Skeletal muscle cell (primary cell): ENCODE measurements at regions not wholly inside any gene's neighbourhood (a gene's known extent, or its start where the extent isn't known, plus 50 kb on each side); places are given as distances from the start of the nearest gene placed in this dataset.

Source experiments
- DNase-seq: peaks from one replicate; pipeline ENCODE4 v3.0.0-alpha.2; 2010; ENCODE audit warnings: low read depth
- H3K4me3 ChIP-seq: 2 replicates; pipeline ENCODE4 v1.5.1; 2011; ENCODE audit warnings: low read depth, mild to moderate bottlenecking, control low read depth, low read length, moderate library complexity

DNA sequence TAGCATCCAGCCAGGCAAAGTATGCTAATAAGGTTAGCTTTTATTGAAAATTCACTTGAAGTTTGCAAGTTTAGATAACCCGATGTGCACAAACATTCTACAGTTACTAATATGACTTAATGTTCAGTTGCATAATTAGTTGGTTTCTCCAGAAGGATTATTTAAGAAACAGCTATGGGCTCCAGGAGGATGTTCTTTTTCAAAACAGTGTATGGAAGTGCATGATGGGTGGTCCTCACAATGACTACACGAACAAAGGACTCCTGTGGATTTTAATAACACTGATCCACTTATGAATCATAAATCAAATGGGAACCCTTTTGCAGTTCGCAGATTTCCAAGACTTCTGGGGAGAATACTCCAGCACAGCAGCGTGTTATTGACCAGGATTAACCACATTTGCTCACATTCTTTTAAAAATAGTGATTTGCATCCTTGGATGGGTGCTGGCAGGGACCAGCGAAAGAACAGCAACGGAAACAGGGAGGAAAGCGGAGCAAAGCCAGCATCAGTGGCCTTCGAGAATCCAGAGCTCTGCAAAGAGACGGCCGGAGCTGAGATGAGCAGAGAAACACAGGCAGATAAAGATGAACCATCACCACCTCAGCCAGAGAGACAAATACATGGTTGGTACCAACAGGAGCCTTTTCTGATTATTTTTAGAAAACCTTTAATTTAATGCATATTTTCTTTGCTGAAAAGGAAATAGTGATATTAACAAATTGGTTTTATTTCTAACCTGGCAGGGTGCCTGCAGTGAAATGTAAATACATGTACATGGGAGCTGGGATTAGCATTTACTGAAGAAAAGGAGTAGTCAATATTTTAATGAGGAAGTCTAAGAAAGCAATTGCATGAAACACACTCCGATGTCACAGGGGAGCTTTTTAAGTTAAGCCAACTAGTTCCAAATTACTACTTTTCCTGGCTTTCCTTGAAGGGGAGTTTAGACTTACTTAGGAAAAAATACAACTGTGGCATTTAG, 623.2 kb upstream of the ZFHX3 start:
- H3K4me3 ChIP-seq, result no peak overlapping the region
- no peak for DNase-seq

DNA sequence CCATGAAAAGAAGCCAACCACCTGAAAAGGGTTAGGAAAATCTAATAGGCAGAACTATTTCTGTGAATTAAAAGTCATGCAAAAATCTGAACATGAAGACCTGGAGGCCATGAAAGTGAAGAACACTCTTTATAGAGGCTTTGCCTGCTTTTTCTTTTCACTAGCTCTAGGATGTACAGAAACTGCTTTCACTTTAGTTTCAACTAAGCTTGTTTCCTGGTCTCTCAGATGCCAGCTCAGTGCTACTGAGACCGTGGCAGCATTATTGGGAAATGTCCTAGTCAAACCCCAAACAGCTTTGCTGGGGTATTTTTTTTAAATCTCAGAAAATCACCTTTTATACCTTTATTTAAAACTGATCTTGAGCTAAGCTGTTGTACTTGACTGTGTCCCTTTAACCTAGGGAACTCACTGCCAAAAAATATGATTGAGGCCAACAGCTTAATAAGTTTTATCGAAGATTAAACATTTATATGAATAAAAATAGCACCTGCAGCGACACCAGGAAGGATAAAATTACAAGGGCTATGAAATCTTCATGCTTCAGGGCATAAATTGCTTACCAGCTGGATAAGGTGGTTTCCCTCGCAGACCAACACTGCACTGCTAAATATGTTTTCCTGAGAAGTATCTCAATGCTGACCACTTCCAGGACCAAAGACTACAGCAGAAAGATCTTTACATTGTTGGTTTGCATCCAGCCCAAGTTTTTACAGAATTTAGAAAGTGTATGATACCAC, 621.8 kb upstream of the ZFHX3 start:
- no peak for DNase-seq
- H3K4me3 ChIP-seq, result no peak overlapping the region

DNA sequence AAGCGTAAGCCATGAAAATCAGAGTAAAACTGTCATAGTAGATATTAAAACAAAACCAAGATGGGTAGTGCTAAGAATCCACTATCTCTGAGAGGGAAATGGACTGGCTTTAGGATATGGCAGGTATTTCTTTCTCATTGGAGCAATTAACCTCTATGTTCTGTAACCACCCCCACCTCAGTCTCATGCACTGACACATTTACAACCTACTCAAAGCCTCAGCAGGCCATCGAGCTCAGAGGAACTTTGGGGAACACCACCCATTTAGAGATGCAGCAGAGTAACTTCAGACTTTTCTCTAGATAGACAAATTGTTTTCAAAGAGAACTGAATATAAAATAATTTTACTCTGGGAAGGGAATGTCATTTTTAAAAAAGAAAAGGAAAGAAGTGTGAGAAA, 615.8 kb upstream of the ZFHX3 start:
- DNase-seq, result no peak
- no peak overlapping the region for H3K4me3 ChIP-seq

DNA sequence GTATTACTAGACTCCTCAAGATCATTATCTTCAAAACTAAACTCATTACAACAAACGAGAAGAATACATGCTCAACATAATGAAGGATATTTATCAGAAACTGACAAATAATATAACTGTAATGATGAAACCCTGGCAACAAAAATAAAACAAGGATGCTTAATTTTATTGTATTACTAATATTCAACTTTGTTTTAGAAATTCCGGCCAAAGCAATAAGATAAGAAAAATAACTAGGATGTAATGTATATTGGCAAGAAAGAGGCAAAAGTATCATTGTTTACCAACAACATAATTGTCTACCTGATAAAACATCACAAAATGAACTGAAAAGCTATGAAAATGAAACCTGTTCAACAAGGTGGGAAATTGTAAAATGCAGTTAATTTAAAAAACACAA, 588.3 kb upstream of the ZFHX3 start:
- DNase-seq, result no peak
- no peak overlapping the region for H3K4me3 ChIP-seq

DNA sequence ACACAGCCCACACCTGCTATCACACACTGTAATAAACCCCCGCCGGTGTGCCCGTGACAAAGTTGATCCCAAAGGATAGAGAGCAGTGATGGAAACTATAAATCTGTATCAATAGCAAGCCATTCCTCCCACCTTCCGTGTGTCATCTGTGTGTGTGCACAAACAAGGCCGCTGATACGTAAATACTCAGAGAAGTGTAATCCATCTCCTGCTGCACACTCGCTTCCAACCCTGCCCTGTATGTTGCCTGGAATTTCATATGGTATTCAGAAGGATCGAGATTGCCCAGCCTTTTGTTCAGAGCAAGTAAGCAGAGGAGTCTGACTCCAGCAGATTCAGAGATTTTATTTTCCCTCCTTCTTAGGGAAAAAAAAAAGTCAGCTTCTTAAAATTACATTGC, 581.1 kb upstream of the ZFHX3 start:
- no peak for DNase-seq
- no peak overlapping the region for H3K4me3 ChIP-seq

DNA sequence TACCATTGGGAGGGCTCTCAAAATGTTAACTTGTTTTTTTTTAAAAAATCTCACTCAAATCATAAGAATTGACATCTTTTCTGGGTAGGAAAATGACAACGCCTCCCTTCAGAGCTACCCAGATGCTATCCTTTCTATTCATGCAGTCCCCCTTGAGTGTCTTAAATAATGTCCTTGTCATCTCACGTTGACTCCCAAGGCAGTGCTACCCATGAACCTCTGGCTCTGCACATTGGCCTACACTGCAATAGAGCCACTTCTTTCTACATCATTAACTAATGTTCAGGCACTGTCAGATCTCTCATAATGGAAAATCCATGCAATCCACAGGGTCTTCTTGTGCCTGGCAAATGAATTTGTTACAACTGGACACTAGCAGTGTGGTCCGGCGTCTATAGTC, 569.8 kb upstream of the ZFHX3 start:
- no peak overlapping the region for H3K4me3 ChIP-seq
- no peak for DNase-seq

DNA sequence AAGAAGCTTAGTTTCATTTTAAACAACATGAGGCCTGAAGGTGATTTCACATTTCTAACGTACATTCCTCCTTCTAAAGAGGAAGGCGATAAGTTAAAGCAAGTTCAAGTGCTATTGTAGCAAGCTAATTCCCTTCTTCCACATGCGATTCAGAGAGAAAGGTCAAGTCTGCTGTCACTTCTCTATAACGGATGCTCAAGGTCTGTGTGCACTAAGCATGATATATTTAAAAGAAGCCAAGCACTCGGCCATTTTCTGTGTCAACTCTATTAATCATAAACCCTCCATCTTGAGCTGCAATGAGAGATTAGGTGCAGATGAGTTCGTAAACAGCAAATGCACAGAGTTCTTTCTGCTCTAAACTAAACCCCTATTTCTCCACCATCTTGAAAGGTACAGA, 568.8 kb upstream of the ZFHX3 start:
- no peak for DNase-seq
- no peak overlapping the region for H3K4me3 ChIP-seq

DNA sequence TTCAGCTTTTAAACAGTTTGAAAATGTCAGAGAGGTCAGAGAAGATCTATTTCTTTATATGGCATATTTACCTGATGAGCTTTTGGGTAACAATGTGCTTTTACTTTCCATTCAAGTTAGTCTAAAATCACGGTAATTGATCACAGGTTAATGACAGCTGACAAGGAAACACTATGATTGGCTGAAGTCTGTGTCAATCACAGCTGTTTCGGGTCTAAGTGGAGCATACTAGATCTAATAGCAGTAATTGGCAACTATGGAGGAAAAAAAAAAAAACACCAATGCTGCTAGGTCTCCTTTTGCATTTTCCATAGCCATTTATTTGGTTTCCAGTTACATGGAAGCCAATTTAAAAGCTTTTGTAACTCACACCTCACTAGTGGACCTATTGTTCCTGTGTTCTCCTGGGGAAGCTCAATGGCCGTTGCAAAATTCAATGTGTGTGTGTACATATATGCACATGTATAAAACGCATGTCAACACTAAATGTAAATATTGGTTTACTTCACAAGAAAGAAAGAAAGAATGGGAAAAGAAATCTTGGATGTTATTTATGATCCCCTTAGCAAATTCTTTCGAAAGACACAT, 568.3 kb upstream of the ZFHX3 start:
- no peak for DNase-seq
- H3K4me3 ChIP-seq, result no peak overlapping the region

DNA sequence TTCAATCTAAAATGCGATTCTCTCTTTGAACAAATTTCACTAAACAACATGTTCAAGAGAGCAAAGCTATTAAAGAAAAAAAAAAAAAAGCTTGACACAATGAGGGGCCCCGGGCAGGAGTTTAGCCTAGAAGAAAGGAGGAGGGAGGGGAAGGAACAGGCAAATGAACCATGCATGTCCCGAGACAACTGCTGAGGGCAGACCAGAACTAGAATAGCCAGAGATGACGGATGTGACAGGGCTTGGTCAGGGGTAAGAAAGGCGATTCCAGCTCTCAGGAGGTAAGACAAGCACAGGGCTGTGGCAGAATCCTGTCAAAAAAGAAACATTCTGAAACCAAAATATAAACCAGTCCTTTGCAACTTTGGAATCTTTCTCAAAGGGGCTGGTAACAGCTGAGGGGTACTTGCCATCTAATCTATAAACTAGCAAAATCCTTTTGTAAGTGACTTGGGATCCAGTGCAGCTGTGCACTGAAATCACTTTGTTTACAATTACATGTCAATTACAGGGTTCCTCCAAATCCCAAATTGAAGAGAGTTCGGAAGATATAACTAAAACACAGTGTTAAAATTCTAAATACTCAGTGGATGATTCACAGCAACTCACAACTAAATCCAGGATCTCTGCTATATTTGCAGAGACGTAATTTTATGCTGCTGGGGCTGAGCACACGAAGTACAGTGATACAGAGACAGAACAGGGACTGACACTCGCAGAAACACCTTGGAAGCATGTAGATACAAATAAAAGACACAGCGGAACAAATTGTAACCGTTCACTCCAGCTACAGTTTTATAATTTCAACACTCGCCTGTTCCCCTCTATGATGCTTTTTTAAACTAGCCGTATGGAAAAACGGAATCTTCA, 567.4 kb upstream of the ZFHX3 start:
- no peak overlapping the region for H3K4me3 ChIP-seq
- DNase-seq, result no peak

DNA sequence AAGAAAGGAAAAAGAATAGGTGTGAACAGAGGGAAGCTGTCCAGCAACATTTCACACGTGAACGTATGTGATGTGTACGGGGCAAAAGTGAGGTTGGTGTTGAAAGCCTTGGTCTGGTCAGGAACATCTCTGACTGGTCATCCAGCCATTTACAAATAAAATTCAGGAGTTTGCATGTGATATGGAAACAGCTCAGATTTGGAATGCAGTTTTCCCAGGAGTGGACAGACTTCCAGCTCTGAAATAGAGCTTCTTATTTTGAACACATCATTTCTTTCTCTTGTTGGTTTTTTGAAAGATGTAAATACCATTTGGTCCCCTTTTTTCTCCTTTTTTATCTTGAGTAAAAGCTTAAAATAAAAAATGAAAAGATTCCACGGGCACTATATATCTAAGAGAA, 566.2 kb upstream of the ZFHX3 start:
- DNase-seq, result no peak
- no peak overlapping the region for H3K4me3 ChIP-seq

DNA sequence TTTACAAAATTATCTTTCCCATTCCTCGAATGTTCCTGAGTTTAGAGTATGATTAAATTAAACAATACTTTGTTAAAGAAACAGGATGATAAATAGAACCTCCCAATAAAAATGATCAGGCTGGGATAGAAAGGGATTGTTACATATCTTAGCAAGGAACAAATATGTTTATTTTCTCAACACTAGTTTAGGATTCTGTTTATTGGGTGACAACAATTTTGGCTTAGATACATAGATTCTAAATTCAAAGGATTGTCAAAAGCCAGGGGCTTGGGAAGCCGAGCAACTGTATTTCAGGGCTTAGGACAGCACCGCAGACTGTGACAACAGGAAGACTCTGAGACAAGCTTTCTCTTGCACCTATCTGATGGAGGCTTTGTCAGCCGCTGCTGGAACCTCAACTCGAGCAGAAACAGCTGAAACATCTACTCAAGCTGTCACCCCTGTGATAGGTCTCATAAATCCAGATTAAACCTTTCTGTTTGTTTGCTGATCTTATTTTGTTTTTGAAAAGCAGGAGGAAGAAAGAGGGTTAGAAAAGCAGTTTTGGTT, 562.8 kb upstream of the ZFHX3 start:
- H3K4me3 ChIP-seq, result no peak overlapping the region
- no peak for DNase-seq

DNA sequence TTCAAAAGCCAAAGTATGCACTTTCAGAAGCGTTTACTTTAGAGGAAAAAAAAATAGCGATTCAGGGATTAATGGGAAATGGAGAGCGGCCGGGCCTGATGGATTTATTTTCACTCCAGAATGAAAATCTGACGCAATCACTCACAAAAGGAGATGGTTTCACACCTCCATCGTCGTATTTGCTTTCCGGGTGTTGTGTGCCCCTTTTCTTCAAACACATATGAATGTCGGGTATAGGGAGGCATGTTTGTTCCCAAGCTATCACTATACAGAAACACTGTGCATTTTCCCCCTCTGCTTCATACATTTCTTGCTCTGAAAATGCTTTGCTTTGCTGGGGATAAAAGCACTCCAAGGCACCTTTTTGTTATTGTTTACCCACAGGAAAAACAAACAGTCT, 562.2 kb upstream of the ZFHX3 start:
- no peak overlapping the region for H3K4me3 ChIP-seq
- no peak for DNase-seq

DNA sequence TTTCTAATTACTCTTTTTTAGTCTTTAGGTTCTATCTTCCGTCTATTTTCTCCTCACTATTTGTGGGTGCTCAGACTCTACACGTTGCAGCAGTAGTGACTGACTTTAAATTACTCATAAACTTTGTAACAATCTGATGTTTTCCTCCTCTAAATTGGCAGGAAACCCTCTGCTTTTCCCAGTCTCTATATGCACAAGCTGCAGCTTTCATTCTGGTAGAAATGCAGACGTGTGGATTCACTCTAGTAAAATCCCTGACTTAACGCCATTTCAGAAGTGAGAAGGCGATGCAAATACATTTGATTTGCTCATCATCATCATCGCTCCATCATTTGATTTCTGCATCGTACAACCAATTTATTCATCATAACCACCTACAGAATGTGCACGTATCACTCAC, 561.0 kb upstream of the ZFHX3 start:
- H3K4me3 ChIP-seq, result no peak overlapping the region
- no peak for DNase-seq

DNA sequence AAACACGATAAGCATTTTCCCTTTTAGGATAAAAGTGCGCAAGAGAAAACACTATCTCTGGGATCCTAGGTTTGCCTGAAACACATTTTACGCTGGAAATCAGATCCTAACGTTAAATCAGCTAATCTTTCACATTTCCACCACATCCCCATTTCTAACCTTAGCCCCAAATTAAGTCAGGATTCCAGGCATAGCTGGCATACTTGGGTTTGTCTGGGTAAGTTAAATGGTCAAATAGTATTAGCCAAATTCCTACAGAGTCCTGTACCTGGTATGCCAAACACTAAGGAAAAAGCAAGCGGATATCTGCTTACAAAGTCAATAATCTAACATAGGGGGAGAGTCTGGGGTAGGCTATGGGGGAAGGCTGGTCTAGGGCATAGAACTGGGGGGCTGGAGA, 557.4 kb upstream of the ZFHX3 start:
- DNase-seq, result no peak
- H3K4me3 ChIP-seq, result no peak overlapping the region

DNA sequence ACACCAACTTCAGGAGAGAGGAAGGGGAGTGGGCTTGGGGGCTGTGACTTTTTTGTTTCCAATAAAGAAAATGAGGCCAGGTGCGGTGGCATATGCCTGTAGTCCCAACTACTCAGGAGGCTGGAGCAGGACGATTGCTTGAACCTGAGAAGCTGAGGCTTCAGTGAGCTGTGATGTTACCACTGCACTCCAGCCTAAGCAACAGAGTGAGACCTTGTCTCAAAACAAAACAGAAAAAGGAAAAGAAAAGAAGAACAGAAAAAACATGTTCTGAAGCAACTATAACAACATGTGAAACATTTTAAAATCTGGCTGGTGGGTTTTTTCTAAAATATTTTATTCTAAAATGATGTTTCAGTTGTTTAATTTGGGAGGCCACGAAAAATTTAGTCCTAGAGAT, 554.0 kb upstream of the ZFHX3 start:
- no peak for DNase-seq
- H3K4me3 ChIP-seq, result no peak overlapping the region

DNA sequence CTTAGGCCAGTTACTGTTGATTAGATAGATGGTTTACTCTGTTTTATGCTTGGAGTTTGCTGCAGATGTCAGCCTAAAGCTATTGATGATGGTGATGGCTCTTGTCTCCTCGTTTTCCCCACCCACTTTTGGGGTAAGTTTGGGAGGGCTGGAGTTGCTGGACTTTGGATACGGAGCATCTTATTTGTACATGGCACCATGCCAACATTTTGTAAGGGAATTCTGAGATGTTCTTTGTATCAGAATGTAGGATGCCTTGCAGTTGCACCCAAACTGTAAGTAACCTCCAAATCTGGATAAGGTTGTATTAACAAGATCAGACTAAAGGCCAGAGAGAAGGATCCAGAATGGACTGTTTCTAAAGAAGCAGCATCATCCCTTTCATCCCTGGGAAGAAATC, 551.9 kb upstream of the ZFHX3 start:
- no peak for DNase-seq
- no peak overlapping the region for H3K4me3 ChIP-seq

DNA sequence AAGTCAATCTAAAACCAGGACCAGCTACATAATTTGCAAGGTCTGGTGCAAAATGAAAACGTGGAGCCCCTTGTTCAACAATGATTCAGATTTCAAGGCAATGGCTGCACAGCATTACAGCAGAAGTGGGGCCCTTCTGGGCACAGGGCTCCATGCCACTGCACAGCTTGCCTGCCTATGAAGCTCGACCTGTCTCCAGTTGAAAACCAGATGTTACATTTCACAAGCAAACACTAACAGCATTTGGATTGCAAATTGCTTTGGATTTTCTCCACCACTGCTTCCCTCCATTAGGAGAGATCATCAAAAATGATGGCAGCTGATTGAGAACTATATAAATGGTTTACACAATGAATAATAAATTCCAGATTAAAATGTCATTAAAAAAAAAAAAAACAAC, 551.4 kb upstream of the ZFHX3 start:
- no peak overlapping the region for H3K4me3 ChIP-seq
- DNase-seq, result no peak

DNA sequence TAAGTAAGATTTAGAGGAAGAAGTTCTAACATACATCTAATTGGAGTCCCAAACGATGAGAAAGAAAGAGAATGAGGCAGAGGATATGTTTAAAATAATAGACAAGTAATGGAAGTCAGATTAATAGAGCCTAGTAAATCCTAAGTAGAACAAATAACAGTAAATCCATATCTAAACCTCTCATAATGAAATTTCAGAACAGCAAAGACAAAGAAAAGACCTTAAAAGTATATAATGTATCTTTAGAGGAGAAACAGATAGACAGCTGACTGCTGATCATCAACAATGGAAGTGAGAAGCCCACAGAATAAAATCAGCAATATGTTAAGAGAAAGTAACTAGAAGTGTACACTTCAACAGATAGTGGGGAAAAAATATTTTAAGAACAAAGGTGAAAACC, 536.2 kb upstream of the ZFHX3 start:
- H3K4me3 ChIP-seq, result no peak overlapping the region

DNA sequence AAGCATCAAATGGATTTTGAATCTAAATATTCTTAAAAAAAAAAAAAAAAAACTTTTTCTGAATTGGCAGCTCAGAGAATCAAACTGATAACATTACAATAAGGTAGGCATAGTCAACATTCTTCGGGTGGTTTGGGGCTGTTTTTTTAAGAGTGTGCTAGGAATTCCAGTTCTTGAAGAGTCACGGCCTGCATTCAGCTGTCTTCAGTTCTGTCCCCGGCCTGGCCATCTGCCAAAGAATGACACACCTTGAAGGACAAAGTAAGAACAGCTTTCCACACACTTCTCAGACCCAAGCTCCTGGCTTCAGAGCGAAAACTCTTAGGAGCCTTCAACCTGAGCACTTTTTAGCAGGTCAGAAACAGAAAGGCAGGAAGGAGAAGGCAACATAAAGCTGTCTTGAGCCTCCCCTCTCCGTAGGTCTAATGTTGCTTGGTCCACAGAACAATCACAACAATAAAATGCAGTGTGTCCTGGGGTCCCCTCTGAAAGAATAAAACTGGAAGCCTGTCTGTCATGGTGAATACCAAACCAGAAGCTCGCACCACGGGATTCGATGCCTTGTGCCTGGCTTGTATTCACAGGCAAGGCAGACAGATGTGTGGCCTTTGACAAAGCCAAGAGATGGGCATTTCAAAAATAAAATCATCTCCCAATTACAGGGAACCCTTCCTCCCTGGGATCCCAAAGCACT, 524.4 kb upstream of the ZFHX3 start:
- H3K4me3 ChIP-seq, result no peak overlapping the region
- DNase-seq, result no peak

More for the DNA sequence above, 536.2 kb upstream of the ZFHX3 start:
- no peak for DNase-seq
